ENCODE measurements at regions not wholly inside any gene's neighbourhood (a gene's known extent, or its start where the extent isn't known, plus 50 kb on each side); places are given as distances from the start of the nearest gene placed in this dataset.
A peak's percentile ranks its signal among the peaks of the same experiment; 100 is the strongest.

- TF ChIP-seq, protein P1, sequence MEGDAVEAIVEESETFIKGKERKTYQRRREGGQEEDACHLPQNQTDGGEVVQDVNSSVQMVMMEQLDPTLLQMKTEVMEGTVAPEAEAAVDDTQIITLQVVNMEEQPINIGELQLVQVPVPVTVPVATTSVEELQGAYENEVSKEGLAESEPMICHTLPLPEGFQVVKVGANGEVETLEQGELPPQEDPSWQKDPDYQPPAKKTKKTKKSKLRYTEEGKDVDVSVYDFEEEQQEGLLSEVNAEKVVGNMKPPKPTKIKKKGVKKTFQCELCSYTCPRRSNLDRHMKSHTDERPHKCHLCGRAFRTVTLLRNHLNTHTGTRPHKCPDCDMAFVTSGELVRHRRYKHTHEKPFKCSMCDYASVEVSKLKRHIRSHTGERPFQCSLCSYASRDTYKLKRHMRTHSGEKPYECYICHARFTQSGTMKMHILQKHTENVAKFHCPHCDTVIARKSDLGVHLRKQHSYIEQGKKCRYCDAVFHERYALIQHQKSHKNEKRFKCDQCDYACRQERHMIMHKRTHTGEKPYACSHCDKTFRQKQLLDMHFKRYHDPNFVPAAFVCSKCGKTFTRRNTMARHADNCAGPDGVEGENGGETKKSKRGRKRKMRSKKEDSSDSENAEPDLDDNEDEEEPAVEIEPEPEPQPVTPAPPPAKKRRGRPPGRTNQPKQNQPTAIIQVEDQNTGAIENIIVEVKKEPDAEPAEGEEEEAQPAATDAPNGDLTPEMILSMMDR (IDR thresholded peaks at IDR 0.05; ENCODE audit: extremely low read depth, missing control alignments) = no peak
- no peak for DNase-seq (ENCODE audit: low spot score)
Measured at GRCh38 chr3:59249004-59249403, 199.2 kb upstream of the CFAP20DC start.

- TF ChIP-seq, protein P1 (IDR thresholded peaks at IDR 0.05; ENCODE audit: extremely low read depth, missing control alignments) = no peak
Measured at GRCh38 chr3:59247402-59247841, 197.6 kb upstream of the CFAP20DC start.

DNA sequence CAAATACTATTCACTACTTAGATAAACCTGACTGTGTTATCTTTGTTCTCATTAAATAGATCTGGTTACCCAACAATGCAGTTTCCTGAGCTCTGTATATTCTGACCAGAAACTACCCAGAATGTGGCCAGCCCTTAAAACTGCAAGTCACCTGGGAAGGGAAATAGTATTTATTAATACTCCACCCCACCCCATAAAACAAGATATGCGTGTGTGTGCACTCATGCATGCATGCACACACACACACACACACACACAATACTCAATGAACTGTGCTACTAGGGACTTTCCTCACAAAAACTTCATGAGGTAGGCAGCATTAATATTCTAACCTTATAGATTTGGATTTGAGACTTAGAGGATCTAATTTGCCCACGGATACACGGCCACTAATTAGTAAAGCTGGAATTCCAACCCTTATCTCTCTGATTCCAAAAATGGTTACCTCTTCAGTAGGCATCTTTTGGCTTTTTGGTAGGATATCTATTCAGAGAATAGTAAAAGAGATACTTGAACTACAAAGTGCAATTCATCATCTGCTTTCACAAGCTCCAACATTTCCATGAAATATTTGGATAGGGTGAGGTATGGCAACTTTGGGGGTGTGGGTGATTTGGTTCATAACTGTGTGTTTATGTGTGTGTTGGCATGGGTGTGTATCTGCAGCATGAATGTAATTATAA, 197.0 kb upstream of the CFAP20DC start:
- peak; percentile 36 for DNase-seq (ENCODE audit: low spot score)
- TF ChIP-seq, protein P1 (IDR thresholded peaks at IDR 0.05; ENCODE audit: extremely low read depth, missing control alignments) = no peak

More at GRCh38 chr3:59247402-59247841, 197.6 kb upstream of the CFAP20DC start:
- peak; percentile 32 for DNase-seq (ENCODE audit: low spot score)

DNA sequence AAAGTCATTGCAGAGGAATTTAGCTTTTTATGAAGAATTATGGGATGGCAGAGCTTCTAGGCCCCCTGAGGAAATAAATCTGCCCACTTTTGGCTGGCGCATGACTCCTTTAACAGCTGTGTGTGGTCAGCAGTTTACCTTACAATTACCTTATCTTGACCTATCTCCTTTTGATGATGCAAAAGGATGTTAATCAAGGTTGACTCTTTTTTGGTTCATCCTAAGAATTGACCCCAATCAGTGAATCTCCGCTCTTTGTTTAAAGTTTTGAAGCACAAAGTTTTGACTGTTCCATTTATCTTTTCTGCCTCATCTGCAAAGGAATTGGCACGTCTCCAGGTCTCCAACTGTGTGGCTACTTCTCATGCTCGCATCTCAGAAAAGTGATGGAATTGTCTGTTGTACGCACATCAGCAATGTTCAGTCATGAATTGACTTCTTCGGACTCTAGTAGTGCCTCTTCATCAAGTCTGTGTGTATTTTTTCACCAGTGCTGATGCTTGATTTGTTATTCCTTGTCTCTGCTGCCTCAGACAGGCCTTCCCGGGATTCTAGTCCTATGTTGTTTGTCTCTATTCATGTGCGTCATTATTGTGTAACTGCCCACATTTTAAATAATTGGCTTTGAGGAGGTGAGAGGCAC, 196.2 kb upstream of the CFAP20DC start:
- DNase-seq (ENCODE audit: low spot score) = no peak

DNA sequence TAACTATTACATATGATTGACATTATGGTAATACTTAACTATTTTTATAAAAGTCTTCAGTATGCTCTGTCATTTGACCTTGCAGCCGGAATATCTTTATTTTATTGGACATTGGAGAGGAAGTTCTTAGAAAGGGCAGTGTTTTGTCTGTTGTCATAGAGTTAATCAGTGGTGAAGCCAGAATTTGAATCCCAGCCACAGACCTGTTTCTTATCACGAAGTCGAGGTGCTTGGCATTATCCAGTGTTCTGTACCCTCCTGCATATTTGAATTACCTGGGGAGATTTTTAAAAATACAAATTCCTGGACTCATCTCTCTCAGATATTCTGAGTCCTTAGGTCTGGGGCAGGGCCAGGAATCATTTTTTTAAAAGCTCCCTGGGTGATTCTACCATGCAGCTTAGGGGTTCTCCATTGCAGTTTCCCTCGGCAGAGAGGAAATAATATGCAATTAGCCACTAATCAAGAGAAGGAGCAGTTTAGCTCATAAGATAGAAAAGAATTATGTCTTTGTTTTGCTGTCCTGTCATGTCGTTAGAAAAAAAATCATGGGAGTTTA, 195.6 kb upstream of the CFAP20DC start:
- TF ChIP-seq, protein P1 (IDR thresholded peaks at IDR 0.05; ENCODE audit: extremely low read depth, missing control alignments) = no peak
- no peak for DNase-seq (ENCODE audit: low spot score)

More for the DNA sequence above, 196.2 kb upstream of the CFAP20DC start:
- TF ChIP-seq, protein P1 (IDR thresholded peaks at IDR 0.05; ENCODE audit: extremely low read depth, missing control alignments) = no peak

- no peak for DNase-seq (ENCODE audit: low spot score)
- TF ChIP-seq, protein P1 (IDR thresholded peaks at IDR 0.05; ENCODE audit: extremely low read depth, missing control alignments) = no peak
Measured at GRCh38 chr3:59244343-59244742, 194.5 kb upstream of the CFAP20DC start.

- TF ChIP-seq, protein P1 (IDR thresholded peaks at IDR 0.05; ENCODE audit: extremely low read depth, missing control alignments) = no peak
- DNase-seq (ENCODE audit: low spot score) = no peak
Measured at GRCh38 chr3:59243476-59243875, 193.7 kb upstream of the CFAP20DC start.

All from GM20000 (cell line).